Spleen (tissue), 11 donors: ENCODE measurements at regions not wholly inside any gene's neighbourhood (a gene's known extent, or its start where the extent isn't known, plus 50 kb on each side); places are given as distances from the start of the nearest gene placed in this dataset.

Source experiments
- DNase-seq: peaks from one replicate; pipeline ENCODE4 v3.0.0-alpha.2; 2020
- H3K27ac ChIP-seq, 8 donors: fragments of 200-600 bp; sonication (generic) in 7 of 8; 1 replicate in 4 of 8; 2 replicates in 4 of 8; pipeline versions ENCODE4 v1.5.0 to v1.8.0; 2016 to 2021; ENCODE audit warnings: inconsistent platforms in 4 of 8, mild to moderate bottlenecking in 4 of 8, moderate library complexity in 1 of 8
- H3K27me3 ChIP-seq, 7 donors: fragments of 200-600 bp; sonication (generic) in 6 of 7; replicated peaks in 1 of 7; 1 replicate in 4 of 7; 2 replicates in 3 of 7; pipeline versions ENCODE4 v1.5.0 to v1.8.0; 2016 to 2021; ENCODE audit warnings: inconsistent platforms in 3 of 7, mild to moderate bottlenecking in 1 of 7
- H3K36me3 ChIP-seq, 6 donors: fragments of 200-600 bp; sonication (generic) in 5 of 6; 1 replicate in 4 of 6; 2 replicates in 2 of 6; pipeline versions ENCODE4 v1.5.0 to v1.8.0; 2016 to 2021; ENCODE audit warnings: inconsistent platforms in 2 of 6
- H3K4me1 ChIP-seq, 6 donors: fragments of 200-600 bp; sonication (generic) in 5 of 6; 1 replicate in 3 of 6; 2 replicates in 3 of 6; pipeline versions ENCODE4 v1.5.0 to v1.8.0; 2016 to 2021; ENCODE audit warnings: inconsistent platforms in 3 of 6
- H3K4me3 ChIP-seq, 8 donors: fragments of 200-600 bp; sonication (generic) in 7 of 8; 1 replicate in 4 of 8; 2 replicates in 4 of 8; pipeline versions ENCODE4 v1.5.0 to v1.8.0; 2016 to 2021; ENCODE audit warnings: inconsistent platforms in 4 of 8, mild to moderate bottlenecking in 4 of 8, moderate library complexity in 2 of 8
- H3K9me3 ChIP-seq, 8 donors: fragments of 200-600 bp; sonication (generic) in 7 of 8; 1 replicate in 4 of 8; 2 replicates in 4 of 8; pipeline versions ENCODE4 v1.5.0 to v1.8.0; 2016 to 2021; ENCODE audit warnings: inconsistent platforms in 4 of 8
- POLR2A ChIP-seq, 3 donors: fragments of 450-650 bp; IDR thresholded peaks; one replicate each; pipeline ENCODE4 v1.5.1; 2017; ENCODE audit warnings: antibody characterized with exemption in 3 of 3, mild to moderate bottlenecking in 1 of 3
- POLR2AphosphoS5 ChIP-seq, 3 donors: sonication (generic); formaldehyde crosslinking; IDR thresholded peaks; one replicate each; pipeline ENCODE4 v1.5.1; 2017; ENCODE audit warnings: antibody characterized with exemption in 3 of 3
- WGBS, 5 donors: extraction: QIAGEN DNeasy Blood & Tissue Kit in 3 of 5; methylation state at CpG; one replicate each; pipeline versions ENCODE4 v1.1.5 to v1.1.7; 2013 to 2018; 5-methylcytosine and 5-hydroxymethylcytosine counted together
- intact Hi-C: fragments of 100-400 bp; cut with DNase I; formaldehyde crosslinking; loops from one replicate; pipeline ENCODE4 v1.15.0; 2023; ENCODE audit warnings: low total_unique reads
- TF ChIP-seq, protein P1 (sequence below), 11 experiments: fragments of 200-600 bp in 7 of 11; fragments of 450-650 bp in 4 of 11; sonication (generic) in 4 of 11; IDR thresholded peaks in 8 of 11; conservative IDR thresholded peaks in 3 of 11; 1 replicate in 7 of 11; 2 replicates in 4 of 11; pipeline versions ENCODE4 v1.4.0 to v1.8.0; 2016 to 2021; ENCODE audit warnings: antibody characterized with exemption in 11 of 11, inconsistent platforms in 4 of 11, mild to moderate bottlenecking in 1 of 11
- donor health status: healthy with polysubstance abuse.
- donor health status: DM: no; HTN: no; CAD: no; lungs with moderate emphysema.
- donor health status: DM: no; HTN: no; CAD: no.
- donor health status: Bipolar disorder and iron deficiency.
- donor health status: healthy.
- donor health status: DM: no; HTN: no; CAD: no.
- donor health status: DM: yes; HTN: yes; CAD: no.

DNA sequence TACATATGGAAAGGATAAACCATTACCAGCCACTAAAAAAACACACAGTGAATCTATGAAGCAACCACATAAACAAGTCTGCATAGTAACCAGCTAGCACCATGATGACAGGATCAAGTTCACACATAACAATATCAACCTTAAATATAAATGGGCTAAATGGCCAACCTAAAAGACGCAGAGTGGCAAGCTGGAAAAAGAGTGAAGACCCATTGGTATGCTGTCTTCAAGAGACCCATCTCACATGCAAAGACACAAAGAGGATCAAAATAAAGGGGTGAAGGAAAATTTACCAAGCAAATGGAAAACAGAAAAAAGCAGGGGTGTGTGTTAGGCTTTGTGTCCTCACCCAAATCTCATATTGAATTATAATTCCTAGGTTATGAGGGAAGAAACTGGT, 909.2 kb downstream of the EPHA7 start:
- TF ChIP-seq POLR2A (IDR thresholded peaks at IDR 0.05) (no peak), POLR2AphosphoS5 (IDR thresholded peaks at IDR 0.05) (no peak)
- TF ChIP-seq, protein P1, sequence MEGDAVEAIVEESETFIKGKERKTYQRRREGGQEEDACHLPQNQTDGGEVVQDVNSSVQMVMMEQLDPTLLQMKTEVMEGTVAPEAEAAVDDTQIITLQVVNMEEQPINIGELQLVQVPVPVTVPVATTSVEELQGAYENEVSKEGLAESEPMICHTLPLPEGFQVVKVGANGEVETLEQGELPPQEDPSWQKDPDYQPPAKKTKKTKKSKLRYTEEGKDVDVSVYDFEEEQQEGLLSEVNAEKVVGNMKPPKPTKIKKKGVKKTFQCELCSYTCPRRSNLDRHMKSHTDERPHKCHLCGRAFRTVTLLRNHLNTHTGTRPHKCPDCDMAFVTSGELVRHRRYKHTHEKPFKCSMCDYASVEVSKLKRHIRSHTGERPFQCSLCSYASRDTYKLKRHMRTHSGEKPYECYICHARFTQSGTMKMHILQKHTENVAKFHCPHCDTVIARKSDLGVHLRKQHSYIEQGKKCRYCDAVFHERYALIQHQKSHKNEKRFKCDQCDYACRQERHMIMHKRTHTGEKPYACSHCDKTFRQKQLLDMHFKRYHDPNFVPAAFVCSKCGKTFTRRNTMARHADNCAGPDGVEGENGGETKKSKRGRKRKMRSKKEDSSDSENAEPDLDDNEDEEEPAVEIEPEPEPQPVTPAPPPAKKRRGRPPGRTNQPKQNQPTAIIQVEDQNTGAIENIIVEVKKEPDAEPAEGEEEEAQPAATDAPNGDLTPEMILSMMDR (IDR thresholded peaks at IDR 0.05 in 8 of 11, conservative IDR thresholded peaks at IDR 0.05 in 3 of 11), result no peak
- Histone ChIP-seq H3K36me3 (no peaks in the 10 kb centered on the region), H3K4me1 (no peaks in the 10 kb centered on the region), H3K4me3 (no peak overlapping the region), H3K27ac (no peak overlapping the region), H3K27me3 (no peaks in the 10 kb centered on the region), H3K9me3 (peaks cover 0 to 51% (median 40%) of the 10 kb centered on the region in 8 donors)
- 84 to 100% (median 92%) methylated on average over 1 of the region's 1 CpG for WGBS, 5 donors
- DNase-seq, result no peak
- intact Hi-C loops, result no loop called here

GRCh38 chr6:92507552-92507951, 911.8 kb downstream of the EPHA7 start:
- no peaks in the 10 kb centered on the region for H3K36me3 ChIP-seq
- H3K27ac ChIP-seq, result no peak overlapping the region
- DNase-seq, result no peak
- TF ChIP-seq, protein P1 (IDR thresholded peaks at IDR 0.05 in 8 of 11, conservative IDR thresholded peaks at IDR 0.05 in 3 of 11), result no peak
- TF ChIP-seq POLR2A (IDR thresholded peaks at IDR 0.05), result no peak
- 73 to 94% (median 83%) methylated on average over 3 of the region's 3 CpGs for WGBS, 5 donors
- intact Hi-C loops, result no loop called here
- no peak overlapping the region for H3K4me3 ChIP-seq
- no peaks in the 10 kb centered on the region for H3K4me1 ChIP-seq
- peaks cover 0 to 51% (median 41%) of the 10 kb centered on the region in 8 donors for H3K9me3 ChIP-seq
- H3K27me3 ChIP-seq, result no peaks in the 10 kb centered on the region

- intact Hi-C loops, result no loop called here
These were observed 914.9 kb downstream of the EPHA7 start for GRCh38 chr6:92504509-92504908.

DNA sequence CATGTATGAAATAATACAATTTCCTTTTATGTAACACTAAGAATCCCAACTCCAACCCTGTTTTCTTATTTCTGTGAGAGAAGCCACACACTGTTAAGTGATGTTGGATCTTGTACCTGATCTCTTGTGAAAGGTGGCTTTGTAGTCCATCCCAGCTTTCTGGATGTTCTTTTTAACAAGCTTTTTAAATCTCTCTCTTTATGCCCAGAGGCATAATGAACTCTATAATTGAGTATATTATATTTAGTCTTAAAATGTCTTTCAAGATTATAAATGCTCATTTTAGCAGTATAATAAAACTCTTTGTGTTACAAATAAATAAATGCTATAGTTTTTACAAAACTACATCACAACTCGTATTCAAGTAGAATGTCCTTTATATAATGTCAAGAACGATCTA, 922.1 kb downstream of the EPHA7 start:
- intact Hi-C loops, result no loop called here
- WGBS, 5 donors, result 65 to 89% (median 73%) methylated on average over 2 of the region's 2 CpGs

More at GRCh38 chr6:92504509-92504908, 914.9 kb downstream of the EPHA7 start:
- no peak overlapping the region for H3K27ac ChIP-seq
- H3K9me3 ChIP-seq, result peaks cover 0 to 23% (median 16%) of the 10 kb centered on the region in 8 donors
- H3K4me1 ChIP-seq, result no peaks in the 10 kb centered on the region
- TF ChIP-seq POLR2A (IDR thresholded peaks at IDR 0.05), result no peak
- TF ChIP-seq, protein P1 (IDR thresholded peaks at IDR 0.05 in 8 of 11, conservative IDR thresholded peaks at IDR 0.05 in 3 of 11), result no peak
- no peak for TF ChIP-seq POLR2AphosphoS5 (IDR thresholded peaks at IDR 0.05)
- DNase-seq, result no peak
- no peak overlapping the region for H3K4me3 ChIP-seq
- no peaks in the 10 kb centered on the region for H3K27me3 ChIP-seq
- no peaks in the 10 kb centered on the region for H3K36me3 ChIP-seq

More for the DNA sequence above, 922.1 kb downstream of the EPHA7 start:
- Histone ChIP-seq H3K4me3 (no peak overlapping the region), H3K27me3 (no peaks in the 10 kb centered on the region), H3K9me3 (no peaks in the 10 kb centered on the region), H3K27ac (no peak overlapping the region), H3K36me3 (no peaks in the 10 kb centered on the region), H3K4me1 (no peaks in the 10 kb centered on the region)
- TF ChIP-seq, protein P1 (IDR thresholded peaks at IDR 0.05 in 8 of 11, conservative IDR thresholded peaks at IDR 0.05 in 3 of 11), result no peak
- no peak for DNase-seq
